BJ (cell line): ENCODE measurements at regions not wholly inside any gene's neighbourhood (a gene's known extent, or its start where the extent isn't known, plus 50 kb on each side); places are given as distances from the start of the nearest gene placed in this dataset.
A peak's percentile ranks its signal among the peaks of the same experiment; 100 is the strongest.

Experiments used
- CTCF ChIA-PET: fragments of 350-600 bp; formaldehyde crosslinking; extraction: SDS; loops from one replicate; lab custom pipeline; 2021; ENCODE audit warnings: antibody characterized with exemption, inconsistent platforms; lab: Yijun Ruan, JAX
- POLR2A ChIA-PET: fragments of 300-600 bp; sonication (Branson Sonifier 250); formaldehyde crosslinking; extraction: SDS; loops from one replicate; lab custom pipeline; 2021; ENCODE audit warnings: antibody characterized with exemption; lab: Charles Lee
- DNase-seq: peaks from one replicate; pipeline ENCODE4 v3.0.0-alpha.2; 2011; ENCODE audit warnings: low read depth
- H3K27me3 ChIP-seq: 2 replicates; pipeline ENCODE4 v1.6.0; 2011; ENCODE audit warnings: low read length; ENCODE audit not compliant: control insufficient read depth, insufficient read depth
- H3K36me3 ChIP-seq: 2 replicates; pipeline ENCODE4 v1.5.1; 2011; ENCODE audit warnings: low read length; ENCODE audit not compliant: control insufficient read depth, insufficient read depth
- H3K4me3 ChIP-seq: 2 replicates; pipeline ENCODE4 v1.5.1; 2011; ENCODE audit warnings: low read depth, mild to moderate bottlenecking, control low read depth, low read length
- TF ChIP-seq, protein P1 (sequence below): IDR thresholded peaks from 2 replicates; pipeline ENCODE4 v1.5.1; 2011; ENCODE audit warnings: low read depth, mild to moderate bottlenecking, control low read depth, inconsistent platforms, low read length, moderate library complexity; ENCODE audit not compliant: insufficient read depth

- H3K36me3 ChIP-seq, result no peaks in the 10 kb centered on the region
- peaks cover 8% of the 10 kb centered on the region for H3K27me3 ChIP-seq
- CTCF ChIA-PET, result interaction anchor here (1.6 kb wide), 1 partner anchor 126 kb away, joined by 3 read pairs; no protein-coding TSS in a partner anchor
- H3K4me3 ChIP-seq, result no peak overlapping the region
- POLR2A ChIA-PET, result interaction anchor here (0.5 kb wide), 1 partner anchor 25 kb away, joined by 6 read pairs; no protein-coding TSS in a partner anchor
- TF ChIP-seq, protein P1, sequence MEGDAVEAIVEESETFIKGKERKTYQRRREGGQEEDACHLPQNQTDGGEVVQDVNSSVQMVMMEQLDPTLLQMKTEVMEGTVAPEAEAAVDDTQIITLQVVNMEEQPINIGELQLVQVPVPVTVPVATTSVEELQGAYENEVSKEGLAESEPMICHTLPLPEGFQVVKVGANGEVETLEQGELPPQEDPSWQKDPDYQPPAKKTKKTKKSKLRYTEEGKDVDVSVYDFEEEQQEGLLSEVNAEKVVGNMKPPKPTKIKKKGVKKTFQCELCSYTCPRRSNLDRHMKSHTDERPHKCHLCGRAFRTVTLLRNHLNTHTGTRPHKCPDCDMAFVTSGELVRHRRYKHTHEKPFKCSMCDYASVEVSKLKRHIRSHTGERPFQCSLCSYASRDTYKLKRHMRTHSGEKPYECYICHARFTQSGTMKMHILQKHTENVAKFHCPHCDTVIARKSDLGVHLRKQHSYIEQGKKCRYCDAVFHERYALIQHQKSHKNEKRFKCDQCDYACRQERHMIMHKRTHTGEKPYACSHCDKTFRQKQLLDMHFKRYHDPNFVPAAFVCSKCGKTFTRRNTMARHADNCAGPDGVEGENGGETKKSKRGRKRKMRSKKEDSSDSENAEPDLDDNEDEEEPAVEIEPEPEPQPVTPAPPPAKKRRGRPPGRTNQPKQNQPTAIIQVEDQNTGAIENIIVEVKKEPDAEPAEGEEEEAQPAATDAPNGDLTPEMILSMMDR, result no peak
- no peak for DNase-seq
Observed at GRCh38 chr10:78804411-78805032, 264.2 kb upstream of the ZMIZ1 start.

GRCh38 chr10:78805176-78805575, 263.6 kb upstream of the ZMIZ1 start:
- POLR2A ChIA-PET, result interaction anchor here (0.5 kb wide), 1 partner anchor 24 kb away, joined by 6 read pairs; no protein-coding TSS in a partner anchor
- peaks cover 4% of the 10 kb centered on the region for H3K27me3 ChIP-seq
- CTCF ChIA-PET, result interaction anchor here (1.7 kb wide), 1 partner anchor 390 kb away, joined by 4 read pairs; no protein-coding TSS in a partner anchor
- no peak overlapping the region for H3K4me3 ChIP-seq
- TF ChIP-seq, protein P1, result no peak
- DNase-seq, result peak; percentile 100
- no peaks in the 10 kb centered on the region for H3K36me3 ChIP-seq

GRCh38 chr10:78806681-78807221, 262.0 kb upstream of the ZMIZ1 start:
- TF ChIP-seq, protein P1, result no peak
- H3K27me3 ChIP-seq, result peaks cover 7% of the 10 kb centered on the region
- ChIA-PET POLR2A (interaction anchor here (0.6 kb wide), 1 partner anchor 21 kb away, joined by 3 read pairs; no protein-coding TSS in a partner anchor), CTCF (interaction anchor here (0.7 to 1.7 kb wide), 2 partner anchors 23 to 389 kb away, joined by 3 to 4 read pairs; no protein-coding TSS in a partner anchor)
- no peak overlapping the region for H3K4me3 ChIP-seq
- no peak for DNase-seq
- no peaks in the 10 kb centered on the region for H3K36me3 ChIP-seq

DNA sequence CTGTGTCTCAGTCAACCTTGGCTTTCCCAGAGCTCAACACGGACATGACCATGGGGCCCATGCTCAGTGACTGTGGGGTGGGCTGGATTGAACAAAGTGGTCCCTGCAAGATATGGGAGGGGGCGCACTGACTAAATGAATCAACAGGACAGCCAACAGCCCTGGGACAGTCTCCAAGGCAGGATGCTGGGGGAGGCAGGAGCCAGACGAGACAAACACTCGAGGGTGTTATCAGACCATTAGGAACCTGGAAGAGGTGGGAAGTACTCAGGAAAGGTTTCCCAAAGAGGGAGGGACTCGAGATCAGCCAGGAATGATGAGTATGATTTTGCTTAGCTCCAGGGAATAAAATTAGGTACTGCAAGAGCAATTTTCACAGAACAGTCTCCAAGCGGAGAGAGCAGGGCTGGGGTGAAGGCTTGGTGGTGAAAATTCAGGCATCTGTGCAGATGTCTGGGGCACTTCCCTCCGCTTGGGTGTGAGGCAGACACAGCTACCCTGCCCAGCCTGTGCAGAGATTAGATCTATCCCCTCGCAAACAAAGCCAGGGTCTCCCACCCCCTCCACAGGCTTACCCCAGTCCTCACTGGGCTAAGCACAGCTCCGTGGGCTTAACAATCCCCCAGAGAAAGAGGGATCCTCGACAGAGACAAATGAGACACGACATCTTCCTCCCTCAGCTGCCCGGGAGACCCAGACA, 261.1 kb upstream of the ZMIZ1 start:
- no peak for DNase-seq
- TF ChIP-seq, protein P1, result no peak
- POLR2A ChIA-PET, result no interaction called here
- CTCF ChIA-PET, result no interaction called here
- peaks cover 7% of the 10 kb centered on the region for H3K27me3 ChIP-seq
- no peaks in the 10 kb centered on the region for H3K36me3 ChIP-seq
- H3K4me3 ChIP-seq, result no peak overlapping the region

- Histone ChIP-seq H3K4me3 (no peak overlapping the region), H3K36me3 (no peaks in the 10 kb centered on the region), H3K27me3 (peaks cover 7% of the 10 kb centered on the region)
- no peak for DNase-seq
- ChIA-PET CTCF (no interaction called here), POLR2A (no interaction called here)
- TF ChIP-seq, protein P1, result no peak
Observed at GRCh38 chr10:78808286-78808685, 260.5 kb upstream of the ZMIZ1 start.
